Femur (tissue), 1 donor: ENCODE measurements at regions not wholly inside any gene's neighbourhood (a gene's known extent, or its start where the extent isn't known, plus 50 kb on each side); places are given as distances from the start of the nearest gene placed in this dataset.

Experiments
- DNase-seq: peaks from one replicate; pipeline ENCODE4 v3.0.0-alpha.2; 2017

DNA sequence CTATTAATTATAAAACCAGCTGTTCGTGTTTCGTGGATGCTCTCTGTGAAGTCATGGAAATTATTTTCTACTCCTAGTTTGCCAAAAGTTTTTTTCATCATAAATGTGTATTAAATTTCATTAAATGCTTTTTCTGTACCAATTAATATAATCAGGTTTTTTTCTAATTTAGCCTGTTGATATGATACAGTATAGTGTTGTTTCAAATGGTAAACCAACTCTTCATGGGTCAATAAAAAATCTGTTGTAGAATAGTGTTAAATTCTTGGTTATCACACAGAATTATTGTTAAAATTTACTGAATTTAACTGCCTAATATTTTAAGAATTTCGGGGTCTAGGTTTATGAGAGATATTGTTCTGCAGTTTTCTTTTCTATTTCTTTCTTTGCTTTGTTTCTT lies 505.9 kb upstream of the MANEA start:
- DNase-seq: no peak

DNA sequence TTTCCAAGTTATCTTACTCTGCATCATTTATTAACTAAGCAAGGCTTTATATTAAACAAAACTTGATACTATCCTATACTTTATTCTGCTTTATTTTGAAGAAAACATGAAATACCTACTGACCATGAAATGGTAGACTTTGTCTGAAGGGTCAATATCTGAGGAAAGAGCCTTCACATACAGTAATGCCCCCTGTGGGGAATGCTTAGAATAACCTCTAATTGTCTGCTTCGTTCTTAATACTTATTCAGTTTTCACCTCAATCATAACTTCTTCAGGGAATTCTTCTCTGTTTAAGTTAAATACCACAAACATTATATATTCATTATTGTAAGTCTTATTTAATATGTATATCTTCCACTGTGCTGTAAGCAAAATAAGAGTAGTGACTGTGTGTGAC lies 498.9 kb upstream of the MANEA start:
- DNase-seq: no peak

DNA sequence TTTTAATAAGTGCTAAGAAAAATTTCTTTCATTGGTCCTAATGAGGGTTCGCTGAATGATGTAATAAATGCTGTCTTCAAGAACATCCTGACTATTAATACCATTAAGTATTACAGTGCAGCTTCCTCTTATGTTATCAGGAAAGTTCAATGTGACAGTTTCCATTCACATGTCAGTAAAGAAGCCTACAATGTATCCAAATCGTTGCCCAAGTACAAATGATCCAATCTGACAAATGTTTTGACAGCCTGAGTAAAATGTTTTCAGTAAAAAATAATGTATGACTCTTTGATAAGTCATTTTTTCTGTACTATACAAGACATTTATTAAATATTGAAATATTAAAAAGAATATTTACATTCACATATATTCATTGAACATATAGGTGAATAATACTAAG lies 496.1 kb upstream of the MANEA start:
- DNase-seq: no peak

DNA sequence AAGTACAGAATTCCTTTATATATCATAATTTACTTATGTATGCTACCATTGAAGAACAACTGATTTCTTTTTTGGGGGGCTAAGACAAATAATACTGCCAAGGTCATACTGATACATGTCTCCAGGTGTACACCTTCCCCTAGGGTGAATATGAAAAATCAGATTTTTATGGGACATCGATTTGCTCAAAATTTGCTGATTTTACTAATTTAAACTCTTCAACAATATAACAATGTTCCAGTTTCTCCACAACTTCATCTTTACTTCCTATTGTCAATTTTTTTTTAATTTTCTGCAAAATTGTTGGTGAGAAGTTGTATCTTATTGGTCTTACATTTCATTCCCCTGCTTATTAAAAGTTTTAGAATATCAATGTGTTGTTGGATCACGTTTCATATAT lies 495.4 kb upstream of the MANEA start:
- DNase-seq: no peak

DNA sequence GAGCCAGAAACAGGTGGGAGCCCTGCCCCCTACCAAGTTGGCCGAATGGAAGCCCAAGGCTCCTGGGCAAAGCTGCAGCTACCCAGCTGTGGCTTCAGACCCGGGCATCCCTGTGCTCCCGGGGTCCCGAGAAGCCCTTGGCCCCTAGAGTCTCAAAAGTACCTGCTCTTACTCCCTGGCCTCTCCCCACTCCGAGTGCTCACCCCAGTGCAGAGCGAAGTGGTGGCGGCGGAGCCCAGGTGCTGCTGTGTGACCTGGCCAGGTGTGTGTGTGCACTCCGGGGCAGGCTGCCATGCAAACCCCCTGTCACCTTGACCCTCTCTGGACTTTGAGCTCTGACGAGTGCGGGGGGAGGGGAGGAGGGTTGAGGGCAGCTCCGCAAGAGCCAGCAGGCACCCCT lies 493.8 kb upstream of the MANEA start:
- DNase-seq: no peak

DNA sequence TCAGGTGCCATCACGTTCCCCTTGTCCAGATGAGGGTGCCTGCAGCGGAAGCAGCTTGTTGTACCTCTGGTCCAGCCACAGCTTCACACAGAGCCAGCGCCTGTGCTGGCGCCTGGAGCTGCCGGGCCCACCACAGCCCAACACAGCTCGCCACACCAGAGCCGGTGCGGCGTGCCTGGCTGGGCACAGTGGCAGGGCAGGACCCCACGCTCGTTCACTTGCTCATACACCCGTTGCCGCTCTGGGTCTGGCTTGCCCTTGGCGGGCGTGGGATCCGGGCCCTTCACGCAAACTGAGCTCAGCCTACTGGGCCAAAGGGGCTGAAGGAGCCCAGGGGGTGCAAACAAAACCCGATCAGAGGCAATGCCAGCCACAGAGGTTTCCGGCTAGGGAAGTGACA lies 492.5 kb upstream of the MANEA start:
- no peak for DNase-seq

DNA sequence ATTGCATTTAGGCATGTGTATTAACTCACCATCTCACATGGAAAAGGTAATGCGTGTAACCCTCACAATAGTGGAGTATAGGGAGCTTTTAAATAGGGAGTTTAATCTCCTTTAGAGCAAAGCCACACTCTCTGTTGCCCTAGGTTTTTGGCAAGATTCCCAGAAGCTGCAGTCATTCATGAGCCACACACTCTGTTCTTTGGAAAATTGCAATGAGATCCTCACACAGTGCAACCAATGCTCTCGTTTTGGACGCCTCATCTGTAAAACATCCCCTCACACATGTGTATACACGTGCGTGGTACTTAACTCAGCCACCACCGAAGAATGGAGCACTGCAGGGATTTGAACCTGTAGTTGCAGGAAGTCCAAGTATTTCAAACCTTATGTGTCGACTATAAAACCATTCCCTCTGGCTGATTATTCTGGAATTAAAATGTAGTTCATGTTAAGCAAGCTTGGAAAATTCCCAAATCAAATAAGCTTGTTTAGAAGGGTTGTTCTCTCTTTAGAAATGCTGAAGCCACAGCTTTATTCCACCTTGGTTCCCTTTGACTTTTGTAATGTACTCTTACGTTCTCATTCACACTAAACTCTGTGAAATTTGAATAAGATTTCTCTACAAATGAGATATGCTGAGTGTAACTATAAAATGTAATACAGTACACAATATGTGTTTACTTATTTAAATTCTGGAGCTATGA lies 489.8 kb upstream of the MANEA start:
- DNase-seq: peak; percentile 44

DNA sequence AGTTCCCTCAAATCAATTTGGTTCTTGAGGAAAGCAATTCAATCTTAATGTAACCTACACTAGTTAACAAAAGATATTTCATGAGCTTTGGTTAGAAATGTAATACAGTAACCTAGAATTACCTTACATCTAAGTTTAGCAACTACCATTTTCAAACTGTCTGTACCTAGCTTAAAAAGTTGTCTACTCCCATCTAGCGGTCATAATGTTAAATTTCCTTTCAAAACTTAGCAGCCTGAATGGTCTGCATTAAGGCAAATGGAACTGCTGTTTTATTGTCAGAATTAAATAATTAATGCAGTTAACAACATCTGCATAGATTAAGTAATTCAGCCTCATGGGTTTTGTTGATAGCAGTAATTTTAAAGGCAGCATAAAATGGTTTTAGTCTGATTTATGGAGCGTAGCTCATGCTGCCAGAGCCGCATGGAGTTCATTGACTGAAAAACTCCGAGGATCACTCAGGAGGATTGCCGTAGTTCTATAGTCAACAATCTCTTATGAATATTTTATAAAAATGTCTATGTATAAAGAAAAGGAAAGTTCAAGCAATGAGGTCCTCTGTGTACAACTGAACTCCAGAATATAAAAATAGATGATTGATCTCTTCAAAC lies 485.4 kb upstream of the MANEA start:
- no peak for DNase-seq

DNA sequence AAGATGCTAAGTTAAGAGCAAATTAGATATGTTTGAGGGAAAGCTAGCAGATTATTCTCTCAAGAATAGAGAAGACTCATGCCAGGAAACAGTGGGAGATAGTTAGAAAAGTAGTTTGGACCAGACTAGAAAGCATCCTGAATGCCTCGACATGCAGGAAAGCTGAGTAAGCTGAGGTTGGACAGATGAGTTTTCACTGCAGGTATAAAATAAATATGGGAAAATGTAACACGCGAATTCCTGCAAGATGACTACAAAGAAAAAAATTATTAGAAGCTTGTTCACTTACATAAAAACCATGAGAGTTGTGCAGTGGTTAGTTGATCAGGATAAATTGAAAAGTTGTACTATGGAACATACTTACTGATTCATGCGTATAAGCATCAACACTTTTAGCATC lies 484.2 kb upstream of the MANEA start:
- DNase-seq: no peak

DNA sequence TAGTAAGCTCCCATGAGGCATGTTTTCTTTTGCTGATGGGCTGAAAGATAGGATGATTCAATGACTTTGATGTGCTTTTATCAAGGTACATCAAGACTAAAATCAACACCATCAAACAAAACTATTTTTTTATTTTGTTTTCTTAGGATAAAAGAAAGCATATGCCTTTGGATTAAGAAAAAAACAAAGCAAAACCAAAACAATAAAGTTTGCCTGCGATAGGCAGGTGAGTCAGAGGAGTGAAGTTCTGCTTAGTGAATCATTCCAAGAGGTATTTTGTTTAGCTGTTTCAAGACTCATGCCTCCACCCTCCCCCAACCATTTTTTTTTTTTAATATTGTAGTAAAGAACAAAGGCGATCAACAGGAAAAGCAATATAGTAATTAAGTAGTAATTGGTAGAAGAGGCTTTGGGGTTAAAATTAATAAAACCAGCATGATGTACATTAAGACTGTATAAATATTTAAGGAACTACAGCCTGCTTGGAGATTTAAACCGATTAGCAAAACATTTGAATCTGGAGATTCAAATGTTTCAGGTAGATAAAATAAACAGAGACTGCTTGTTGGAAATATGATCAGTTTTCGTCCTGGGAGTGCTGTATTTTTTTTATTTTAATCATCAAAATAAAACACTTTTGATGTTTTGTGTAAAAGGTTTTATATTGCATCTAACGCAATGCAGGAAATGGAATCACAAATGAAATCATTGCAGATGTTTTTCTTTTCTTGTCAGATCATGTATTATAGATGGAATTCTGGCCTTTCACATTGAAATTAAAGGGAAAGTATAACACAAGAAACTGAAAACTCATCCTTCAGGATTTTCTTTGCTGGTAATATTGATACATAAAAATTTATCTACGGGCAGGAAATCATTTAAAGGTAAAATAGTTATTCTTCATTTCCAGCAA lies 482.3 kb upstream of the MANEA start:
- no peak for DNase-seq

DNA sequence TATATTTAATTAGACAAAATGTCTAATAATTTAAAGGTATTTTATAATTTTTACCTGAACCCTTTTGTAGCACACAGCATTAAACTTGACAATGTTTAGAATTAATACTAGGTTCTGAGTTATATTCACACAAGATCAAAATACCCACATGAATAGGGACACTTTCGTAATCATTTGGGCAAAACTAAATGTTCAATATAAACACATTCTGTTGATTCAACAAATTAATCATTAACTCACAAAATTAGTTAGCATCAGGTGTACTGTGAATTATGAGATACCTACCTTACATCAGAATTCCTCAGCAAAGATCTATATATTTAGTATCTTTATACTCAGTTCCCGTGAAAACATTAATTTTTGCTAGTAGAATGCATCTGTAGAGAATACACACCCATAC lies 481.5 kb upstream of the MANEA start:
- DNase-seq: no peak

DNA sequence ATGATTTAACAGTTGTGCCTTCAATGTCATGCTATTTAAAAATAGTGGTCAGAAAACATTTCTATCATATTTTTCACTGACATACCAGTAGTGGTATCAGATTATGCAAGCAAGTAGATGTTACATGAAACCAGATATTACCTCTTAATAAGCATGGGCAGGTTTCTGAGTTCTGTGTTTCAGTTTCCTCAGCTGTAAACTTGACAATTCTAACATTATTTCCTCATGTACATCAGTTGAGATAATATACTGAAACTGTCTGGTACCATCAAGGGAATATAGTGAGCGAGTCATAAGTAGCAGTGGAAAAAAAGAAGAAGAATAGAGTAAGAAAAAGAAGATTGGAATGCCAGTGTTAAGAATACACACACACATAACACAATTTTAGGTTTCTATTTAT lies 477.9 kb upstream of the MANEA start:
- no peak for DNase-seq

DNA sequence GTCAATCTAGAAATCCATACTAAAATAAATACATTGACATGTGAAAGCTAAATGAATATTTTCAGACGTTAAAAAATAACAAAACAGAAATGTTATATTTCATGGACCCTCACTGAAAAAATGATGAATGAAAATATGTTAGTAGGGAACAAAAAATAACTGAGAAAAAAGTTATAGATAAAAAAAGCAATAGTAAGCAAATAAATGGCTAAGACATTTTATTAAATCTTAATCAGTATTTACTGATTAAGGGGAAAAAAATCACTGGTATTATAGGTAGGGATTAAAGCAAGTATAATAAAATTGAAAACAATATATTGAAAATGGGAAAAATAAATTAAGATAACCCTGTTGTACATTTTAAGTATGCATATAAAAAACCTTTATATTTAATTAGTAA lies 468.1 kb upstream of the MANEA start:
- no peak for DNase-seq

DNA sequence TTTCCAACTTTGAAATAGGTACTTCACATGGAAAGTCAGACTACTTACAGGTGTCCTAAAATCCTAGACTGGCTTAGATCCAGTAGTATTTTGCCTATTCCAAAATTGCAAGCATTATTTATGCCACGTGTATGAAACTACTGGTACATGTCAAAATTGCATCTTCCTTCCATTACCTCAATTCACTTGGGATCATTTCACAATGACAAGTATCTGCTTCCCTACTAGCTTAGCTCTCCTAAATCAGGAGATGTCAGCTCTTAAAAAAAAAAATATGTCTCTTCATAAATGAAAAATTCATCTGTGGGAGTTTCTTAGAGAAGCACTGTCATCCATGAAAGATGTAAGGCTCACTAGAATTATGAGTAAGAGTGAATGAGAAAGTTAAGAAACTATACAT lies 466.6 kb upstream of the MANEA start:
- no peak for DNase-seq

DNA sequence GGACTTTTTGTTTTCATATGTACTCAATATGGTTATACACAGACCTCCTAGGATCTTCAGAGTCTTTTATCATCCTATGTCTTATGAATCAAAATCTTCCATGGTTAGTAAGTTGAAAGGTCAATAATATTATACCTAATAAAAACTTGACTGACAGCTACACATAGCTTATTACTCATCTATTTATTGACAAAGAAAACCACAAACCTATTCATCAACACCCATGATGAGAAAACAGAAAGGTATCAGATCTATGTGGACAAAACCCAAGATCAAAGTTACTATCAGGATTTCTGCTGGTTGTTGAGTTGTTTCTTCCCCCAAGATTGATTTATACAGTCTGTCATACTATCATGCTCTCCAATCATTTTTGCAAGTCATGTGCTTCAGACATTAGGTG lies 460.1 kb upstream of the MANEA start:
- DNase-seq: no peak

DNA sequence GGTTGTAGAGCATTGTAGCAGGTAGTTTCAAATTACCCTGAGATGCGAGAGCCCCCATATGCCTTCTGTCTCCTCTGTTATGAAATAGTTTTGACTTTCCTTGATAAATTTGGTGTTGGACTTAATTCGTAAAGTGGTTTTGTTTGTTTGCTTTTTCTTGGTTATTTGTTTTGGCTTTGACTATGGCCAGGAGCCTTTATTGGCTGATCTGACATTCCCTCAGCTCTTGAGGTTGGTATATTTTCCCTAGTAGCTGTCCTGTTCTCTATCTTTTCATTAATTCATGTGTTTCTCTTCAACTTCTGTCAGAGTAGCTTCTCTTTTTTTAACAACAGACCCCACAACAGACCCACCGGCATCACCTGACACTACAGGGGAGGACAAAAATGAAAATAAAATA lies 457.4 kb upstream of the MANEA start:
- DNase-seq: no peak

DNA sequence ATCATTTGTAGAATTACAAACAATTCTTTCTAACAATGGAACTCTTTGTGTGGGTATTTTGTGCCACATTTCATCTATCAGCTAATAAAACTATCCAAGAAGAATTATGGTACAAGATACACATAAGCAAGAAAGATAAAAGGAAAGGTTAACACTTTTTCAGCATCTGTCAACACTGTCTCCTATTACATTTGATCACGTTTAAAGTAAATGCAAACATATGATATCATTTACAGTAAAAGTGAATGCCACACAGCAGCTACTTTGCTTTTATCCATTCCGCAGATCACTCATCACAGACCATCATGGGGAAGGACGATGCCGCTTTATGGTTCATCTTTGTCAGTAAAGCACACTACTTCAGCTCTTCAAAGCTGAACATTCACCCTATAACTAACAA lies 456.4 kb upstream of the MANEA start:
- no peak for DNase-seq

DNA sequence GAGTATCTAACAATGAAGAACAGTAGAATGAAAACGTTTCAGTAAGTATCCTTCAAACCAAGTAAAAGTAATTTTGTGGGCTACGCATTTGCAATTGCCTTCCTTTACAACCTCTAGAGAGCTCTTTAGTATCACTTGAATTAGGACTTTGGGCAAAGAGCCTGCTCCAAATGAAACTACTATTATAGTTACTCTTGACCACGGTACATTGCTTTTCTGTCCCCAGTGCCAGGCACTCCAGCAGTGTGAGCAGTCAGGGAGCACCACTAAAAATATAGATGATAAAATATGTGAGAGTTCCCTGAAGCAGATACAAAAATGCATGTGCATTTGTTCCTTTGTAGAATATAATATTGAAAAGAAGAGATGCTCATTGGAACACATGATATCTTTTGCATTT lies 450.1 kb upstream of the MANEA start:
- DNase-seq: no peak

DNA sequence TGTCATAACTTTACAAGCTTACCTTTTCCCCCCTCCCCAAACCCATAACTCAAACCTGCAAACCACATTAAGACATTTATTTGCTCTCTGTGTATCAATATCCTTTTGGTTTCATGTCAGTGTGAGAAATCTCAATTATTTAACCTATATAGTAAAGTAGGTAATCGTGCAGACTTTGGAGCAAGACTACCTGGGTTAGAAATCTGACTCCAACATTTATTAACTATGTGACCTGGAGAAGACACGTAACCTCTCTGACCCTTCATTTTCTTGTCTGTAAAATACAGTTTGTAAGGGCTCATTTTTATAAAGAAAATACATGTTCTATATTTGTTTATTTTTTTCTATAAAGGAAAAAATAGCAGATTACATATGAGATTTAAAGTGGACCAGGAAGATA lies 448.9 kb upstream of the MANEA start:
- DNase-seq: no peak

DNA sequence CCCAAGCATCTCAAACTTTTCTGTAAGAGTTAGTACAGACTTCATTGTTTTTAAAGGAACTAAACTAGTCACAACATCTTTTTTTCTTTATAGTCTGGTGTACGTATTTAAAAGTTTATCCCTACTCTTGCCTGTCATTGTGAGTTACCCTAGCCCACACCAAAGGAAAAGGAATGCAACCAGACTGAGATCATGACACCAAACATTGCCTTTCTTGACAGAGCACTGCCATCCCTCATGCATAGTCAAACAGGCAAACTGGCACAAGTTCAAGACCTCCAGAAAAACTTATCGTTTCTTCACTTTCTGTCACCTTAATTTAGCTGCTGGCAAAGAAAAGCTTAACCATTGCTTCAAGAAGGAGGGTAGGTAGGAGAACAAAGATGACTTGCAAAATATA lies 448.4 kb upstream of the MANEA start:
- DNase-seq: no peak

DNA sequence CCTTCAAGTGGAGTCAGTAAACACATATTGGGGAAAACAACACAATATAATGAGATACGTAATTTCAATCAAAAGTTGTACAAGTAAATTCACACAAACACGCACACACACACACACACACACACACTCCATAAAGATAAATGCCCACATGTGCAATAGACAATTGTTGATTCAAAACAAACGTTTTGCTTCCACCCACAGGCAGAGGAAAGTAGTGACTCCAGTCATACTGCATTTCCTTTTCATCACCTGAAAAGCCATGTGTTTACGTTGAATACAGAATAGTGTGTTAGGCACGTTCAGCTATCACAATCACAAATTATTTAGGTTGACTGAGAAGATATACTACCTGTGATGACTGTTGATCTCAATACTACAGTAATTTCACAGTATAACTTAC lies 443.8 kb upstream of the MANEA start:
- no peak for DNase-seq

DNA sequence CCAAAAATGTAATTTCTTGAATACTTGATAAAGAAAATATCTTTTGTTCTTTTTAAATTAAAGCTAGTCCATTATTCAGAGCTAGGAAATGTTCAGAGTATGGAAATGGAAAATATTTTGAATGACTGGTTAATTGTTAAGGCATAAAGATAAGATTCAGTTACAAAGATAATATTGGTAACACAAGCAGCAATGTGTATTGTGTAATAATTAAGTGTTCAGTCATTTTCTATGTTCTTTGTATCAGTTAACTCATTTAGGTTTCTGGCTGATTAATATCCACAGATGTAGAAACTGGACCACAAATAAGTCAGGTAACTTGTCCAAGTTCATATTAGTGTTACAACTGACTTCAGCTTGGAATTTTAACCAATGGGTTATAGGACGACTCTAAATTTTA lies 442.2 kb upstream of the MANEA start:
- DNase-seq: no peak

DNA sequence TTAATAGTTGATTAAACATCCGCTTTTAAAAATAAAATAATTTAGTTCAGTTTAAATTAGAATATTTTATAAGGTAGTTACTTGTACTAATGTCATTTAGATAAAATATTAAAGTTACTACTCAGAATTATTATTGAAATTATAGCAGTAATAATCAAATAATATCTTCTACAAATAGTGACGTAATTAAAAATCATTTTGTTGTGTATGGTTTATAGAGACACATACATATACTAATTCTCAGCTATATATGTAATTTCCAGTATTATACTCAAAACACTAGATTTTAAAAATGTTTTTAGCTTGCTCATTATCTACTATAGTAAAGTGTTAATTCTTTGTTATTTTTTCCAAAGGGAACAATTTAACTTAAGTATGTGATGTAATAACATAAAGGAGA lies 435.2 kb upstream of the MANEA start:
- DNase-seq: no peak

DNA sequence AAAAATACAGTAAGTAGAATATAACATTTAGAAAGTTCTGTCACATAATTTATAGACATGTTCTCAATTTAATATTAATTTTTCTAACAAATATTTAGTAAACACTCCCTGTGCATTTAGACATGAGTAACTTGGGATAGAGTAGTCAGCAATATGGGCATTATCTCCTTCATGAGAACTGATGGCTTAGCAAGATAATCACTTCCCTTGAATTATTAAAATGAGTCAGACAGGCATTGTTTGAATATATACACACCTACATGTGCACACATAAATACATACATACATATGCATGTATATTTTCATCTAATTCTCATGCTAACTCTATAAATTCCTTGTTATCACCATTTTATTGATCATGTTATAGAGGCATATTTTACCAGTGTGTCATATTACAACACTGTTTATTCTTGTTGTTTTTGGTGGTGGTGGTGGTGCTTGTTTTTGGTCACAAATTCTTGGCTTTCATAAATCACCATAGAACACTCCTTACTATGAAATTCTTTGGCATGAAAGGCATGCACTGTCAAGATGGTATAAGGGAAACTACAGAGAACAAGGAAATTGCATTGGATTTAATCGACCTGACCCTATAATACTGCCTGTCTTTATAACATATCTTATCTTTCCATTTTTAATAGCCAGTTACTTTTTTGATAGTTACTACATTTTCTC lies 434.5 kb upstream of the MANEA start:
- DNase-seq: no peak
